HEK293T (cell line): ENCODE measurements at regions not wholly inside any gene's neighbourhood (a gene's known extent, or its start where the extent isn't known, plus 50 kb on each side); places are given as distances from the start of the nearest gene placed in this dataset.

Experiments used
- ARNT ChIP-seq: fragments of 450-650 bp; IDR thresholded peaks from 2 replicates; pipeline ENCODE4 v1.6.1; 2017; ENCODE audit warnings: mild to moderate bottlenecking
- BHLHE40 ChIP-seq: fragments of 450-650 bp; IDR thresholded peaks from 2 replicates; pipeline ENCODE4 v1.6.1; 2016; ENCODE audit warnings: mild to moderate bottlenecking, moderate library complexity, borderline replicate concordance
- CTBP1 ChIP-seq: fragments of 450-650 bp; IDR thresholded peaks from 2 replicates; pipeline ENCODE4 v1.6.1; 2016; ENCODE audit warnings: borderline replicate concordance
- FOXM1 ChIP-seq: fragments of 450-650 bp; IDR thresholded peaks from 2 replicates; pipeline ENCODE4 v1.6.1; 2017; ENCODE audit warnings: mild to moderate bottlenecking, borderline replicate concordance
- HDGF ChIP-seq: fragments of 450-650 bp; IDR thresholded peaks from 2 replicates; pipeline ENCODE4 v1.6.1; 2017; ENCODE audit warnings: antibody characterized with exemption, borderline replicate concordance
- L3MBTL2 ChIP-seq: fragments of 450-650 bp; conservative IDR thresholded peaks from 2 replicates; pipeline ENCODE4 v1.6.1; 2016; ENCODE audit warnings: mild to moderate bottlenecking
- NFRKB ChIP-seq: fragments of 450-650 bp; IDR thresholded peaks from 2 replicates; pipeline ENCODE4 v1.6.1; 2016; ENCODE audit warnings: mild to moderate bottlenecking, moderate library complexity
- SP1 ChIP-seq: fragments of 450-650 bp; IDR thresholded peaks from 2 replicates; pipeline ENCODE4 v1.6.1; 2017
- SUZ12 ChIP-seq: fragments of 450-650 bp; IDR thresholded peaks from 2 replicates; pipeline ENCODE4 v1.6.1; 2016; ENCODE audit warnings: mild to moderate bottlenecking
- ZNF384 ChIP-seq: fragments of 450-650 bp; IDR thresholded peaks from 2 replicates; pipeline ENCODE4 v1.6.1; 2016
- TF ChIP-seq, protein P1 (sequence below): fragments of 450-650 bp; IDR thresholded peaks from 2 replicates; pipeline ENCODE4 v1.6.1; 2016

DNA sequence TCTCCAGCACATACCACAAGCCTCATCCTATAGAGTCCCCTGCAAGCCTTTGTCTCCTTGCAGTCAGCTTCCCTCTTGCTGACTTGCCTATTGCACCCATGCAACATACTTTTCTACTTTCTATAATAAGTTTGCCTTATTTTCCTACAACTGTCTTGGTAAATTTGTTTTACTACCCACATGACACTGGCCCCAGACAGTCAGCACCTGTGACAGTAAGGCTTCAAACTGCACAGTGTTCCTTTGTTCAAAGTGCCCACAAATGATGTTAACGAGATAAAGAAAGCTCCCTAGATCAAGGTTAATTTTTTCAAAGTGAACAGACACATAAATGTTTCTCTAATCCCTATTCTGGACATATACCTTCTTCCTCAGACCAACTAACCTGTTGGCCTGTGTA is 529.1 kb upstream of the PCDH10 start:
- TF ChIP-seq SP1, result no peak
- TF ChIP-seq L3MBTL2, result no peak
- TF ChIP-seq, protein P1, sequence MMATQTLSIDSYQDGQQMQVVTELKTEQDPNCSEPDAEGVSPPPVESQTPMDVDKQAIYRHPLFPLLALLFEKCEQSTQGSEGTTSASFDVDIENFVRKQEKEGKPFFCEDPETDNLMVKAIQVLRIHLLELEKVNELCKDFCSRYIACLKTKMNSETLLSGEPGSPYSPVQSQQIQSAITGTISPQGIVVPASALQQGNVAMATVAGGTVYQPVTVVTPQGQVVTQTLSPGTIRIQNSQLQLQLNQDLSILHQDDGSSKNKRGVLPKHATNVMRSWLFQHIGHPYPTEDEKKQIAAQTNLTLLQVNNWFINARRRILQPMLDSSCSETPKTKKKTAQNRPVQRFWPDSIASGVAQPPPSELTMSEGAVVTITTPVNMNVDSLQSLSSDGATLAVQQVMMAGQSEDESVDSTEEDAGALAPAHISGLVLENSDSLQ, result no peak
- TF ChIP-seq SUZ12, result no peak
- no peak for TF ChIP-seq FOXM1
- TF ChIP-seq ARNT, result no peak
- TF ChIP-seq ZNF384, result no peak
- TF ChIP-seq HDGF, result no peak
- no peak for TF ChIP-seq CTBP1
- no peak for TF ChIP-seq BHLHE40
- TF ChIP-seq NFRKB, result no peak
